H1 (cell line): ENCODE measurements at regions not wholly inside any gene's neighbourhood (a gene's known extent, or its start where the extent isn't known, plus 50 kb on each side); places are given as distances from the start of the nearest gene placed in this dataset.

ENCODE experiments used
- CTBP2 ChIP-seq: IDR thresholded peaks from 2 replicates; pipeline ENCODE4 v1.7.0; 2011; ENCODE audit warnings: borderline replicate concordance, mild to moderate bottlenecking, moderate library complexity, mixed read lengths, low read length; ENCODE audit not compliant: insufficient read depth, insufficient read length
- KDM5A ChIP-seq: fragments of 200-600 bp; IDR thresholded peaks from 2 replicates; pipeline ENCODE4 v1.7.1; 2012; ENCODE audit warnings: mild to moderate bottlenecking, low read length, inconsistent platforms, mixed read lengths
- RAD21 ChIP-seq, 2 experiments: IDR thresholded peaks in 1 of 2; conservative IDR thresholded peaks in 1 of 2; 2 replicates each; pipeline ENCODE4 v1.6.1; 2011; ENCODE audit warnings: low read depth in 2 of 2, low read length in 2 of 2, improper control_type of control experiment in 1 of 2, inconsistent platforms in 1 of 2, mild to moderate bottlenecking in 1 of 2, moderate library complexity in 1 of 2

- TF ChIP-seq RAD21 (IDR thresholded peaks at IDR 0.05 in 1 of 2, conservative IDR thresholded peaks at IDR 0.05 in 1 of 2; ENCODE audit: low read depth in 2 of 2, low read length in 2 of 2) = no peak
- TF ChIP-seq KDM5A = no peak
- TF ChIP-seq CTBP2 = no peak
- TF ChIP-seq, all 59 proteins: peak for 0
These were observed 990.1 kb upstream of the NRXN1 start (continued) for GRCh38 chr2:52022006-52022405.
